NB4 (cell line): ENCODE measurements at regions not wholly inside any gene's neighbourhood (a gene's known extent, or its start where the extent isn't known, plus 50 kb on each side); places are given as distances from the start of the nearest gene placed in this dataset.

Experiments used
- POLR2A ChIP-seq: IDR thresholded peaks from 2 replicates; pipeline ENCODE4 v1.6.1; 2011; ENCODE audit warnings: mild to moderate bottlenecking; ENCODE audit not compliant: insufficient read length; ENCODE audit errors: extremely low read depth
- TF ChIP-seq, protein P1 (sequence below): IDR thresholded peaks from one replicate; pipeline ENCODE4 v1.5.1; 2012; ENCODE audit warnings: low read depth, low read length

DNA sequence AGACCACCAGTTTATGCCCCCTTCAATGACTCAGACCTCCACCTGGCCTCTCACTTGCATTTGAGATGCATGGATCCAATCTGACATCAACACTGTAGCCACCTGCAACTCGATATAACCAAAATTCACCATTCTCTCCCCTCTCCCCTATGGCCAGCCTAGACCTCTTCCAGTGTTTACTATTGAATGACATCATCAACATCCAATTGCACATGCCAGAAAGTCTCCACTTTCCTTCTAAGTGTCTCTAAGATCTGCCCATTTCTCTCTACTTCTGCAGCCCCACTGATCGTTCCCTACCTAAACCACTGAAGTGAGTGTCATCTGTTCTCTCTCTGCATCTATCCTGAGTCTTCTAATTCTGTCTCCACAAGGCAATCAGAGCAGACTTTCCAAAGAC lies 151.3 kb upstream of the APCDD1 start:
- TF ChIP-seq, protein P1, sequence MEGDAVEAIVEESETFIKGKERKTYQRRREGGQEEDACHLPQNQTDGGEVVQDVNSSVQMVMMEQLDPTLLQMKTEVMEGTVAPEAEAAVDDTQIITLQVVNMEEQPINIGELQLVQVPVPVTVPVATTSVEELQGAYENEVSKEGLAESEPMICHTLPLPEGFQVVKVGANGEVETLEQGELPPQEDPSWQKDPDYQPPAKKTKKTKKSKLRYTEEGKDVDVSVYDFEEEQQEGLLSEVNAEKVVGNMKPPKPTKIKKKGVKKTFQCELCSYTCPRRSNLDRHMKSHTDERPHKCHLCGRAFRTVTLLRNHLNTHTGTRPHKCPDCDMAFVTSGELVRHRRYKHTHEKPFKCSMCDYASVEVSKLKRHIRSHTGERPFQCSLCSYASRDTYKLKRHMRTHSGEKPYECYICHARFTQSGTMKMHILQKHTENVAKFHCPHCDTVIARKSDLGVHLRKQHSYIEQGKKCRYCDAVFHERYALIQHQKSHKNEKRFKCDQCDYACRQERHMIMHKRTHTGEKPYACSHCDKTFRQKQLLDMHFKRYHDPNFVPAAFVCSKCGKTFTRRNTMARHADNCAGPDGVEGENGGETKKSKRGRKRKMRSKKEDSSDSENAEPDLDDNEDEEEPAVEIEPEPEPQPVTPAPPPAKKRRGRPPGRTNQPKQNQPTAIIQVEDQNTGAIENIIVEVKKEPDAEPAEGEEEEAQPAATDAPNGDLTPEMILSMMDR = no peak
- TF ChIP-seq POLR2A = no peak
